AG09319 (cell line): ENCODE measurements at regions not wholly inside any gene's neighbourhood (a gene's known extent, or its start where the extent isn't known, plus 50 kb on each side); places are given as distances from the start of the nearest gene placed in this dataset.

Experiments
- DNase-seq: peaks from one replicate; pipeline ENCODE4 v3.0.0-alpha.2; 2010; ENCODE audit warnings: low read depth; ENCODE audit errors: extremely low read depth
- TF ChIP-seq, protein P1 (sequence below): IDR thresholded peaks from 2 replicates; pipeline ENCODE4 v1.5.1; 2011; ENCODE audit warnings: low read depth, mild to moderate bottlenecking, inconsistent platforms, low read length, moderate library complexity

DNA sequence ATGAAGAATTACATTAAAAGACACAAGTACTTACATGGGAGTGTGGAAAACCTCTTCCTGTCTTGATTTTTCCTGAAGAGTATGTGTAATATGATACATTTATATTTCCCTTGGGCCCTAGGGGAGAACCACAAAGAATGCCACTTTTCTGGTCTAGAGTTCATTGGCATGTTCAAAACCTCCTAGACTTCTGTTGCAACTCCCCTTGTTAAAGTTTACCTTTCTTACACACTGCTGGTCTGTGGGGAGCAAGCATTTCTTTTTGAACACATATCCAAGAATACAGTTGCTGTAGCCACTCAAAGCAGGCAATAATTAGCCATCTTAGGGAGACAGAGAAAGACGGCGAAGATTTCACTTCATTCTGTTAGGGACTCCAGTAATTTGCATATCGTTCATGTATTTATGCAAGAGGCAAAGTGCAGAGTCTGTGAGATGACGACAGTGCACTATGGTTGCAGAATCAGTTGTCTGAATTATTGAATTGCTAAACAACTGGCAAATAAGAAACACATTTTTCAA is 103.5 kb downstream of the NOL4 start:
- DNase-seq, result no peak
- TF ChIP-seq, protein P1, sequence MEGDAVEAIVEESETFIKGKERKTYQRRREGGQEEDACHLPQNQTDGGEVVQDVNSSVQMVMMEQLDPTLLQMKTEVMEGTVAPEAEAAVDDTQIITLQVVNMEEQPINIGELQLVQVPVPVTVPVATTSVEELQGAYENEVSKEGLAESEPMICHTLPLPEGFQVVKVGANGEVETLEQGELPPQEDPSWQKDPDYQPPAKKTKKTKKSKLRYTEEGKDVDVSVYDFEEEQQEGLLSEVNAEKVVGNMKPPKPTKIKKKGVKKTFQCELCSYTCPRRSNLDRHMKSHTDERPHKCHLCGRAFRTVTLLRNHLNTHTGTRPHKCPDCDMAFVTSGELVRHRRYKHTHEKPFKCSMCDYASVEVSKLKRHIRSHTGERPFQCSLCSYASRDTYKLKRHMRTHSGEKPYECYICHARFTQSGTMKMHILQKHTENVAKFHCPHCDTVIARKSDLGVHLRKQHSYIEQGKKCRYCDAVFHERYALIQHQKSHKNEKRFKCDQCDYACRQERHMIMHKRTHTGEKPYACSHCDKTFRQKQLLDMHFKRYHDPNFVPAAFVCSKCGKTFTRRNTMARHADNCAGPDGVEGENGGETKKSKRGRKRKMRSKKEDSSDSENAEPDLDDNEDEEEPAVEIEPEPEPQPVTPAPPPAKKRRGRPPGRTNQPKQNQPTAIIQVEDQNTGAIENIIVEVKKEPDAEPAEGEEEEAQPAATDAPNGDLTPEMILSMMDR, result no peak

DNA sequence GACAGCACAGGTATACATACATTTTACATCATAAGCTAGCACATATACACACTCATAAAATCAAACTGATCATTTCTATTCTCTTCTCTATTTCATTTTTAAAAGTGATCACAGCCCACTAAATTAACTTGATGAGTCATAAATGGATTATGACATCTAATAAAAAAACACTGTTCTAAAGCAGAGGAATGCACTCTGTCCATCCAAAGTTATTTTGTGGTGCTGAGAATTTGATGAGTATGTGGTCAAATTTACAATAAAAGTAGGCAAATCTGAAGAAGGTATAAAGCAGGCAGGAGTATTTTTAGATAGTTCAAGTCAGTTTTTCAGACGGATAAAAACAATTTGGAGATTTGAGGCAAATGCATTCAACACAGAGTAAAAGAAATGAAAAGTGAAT is 104.4 kb downstream of the NOL4 start:
- TF ChIP-seq, protein P1, result no peak
- DNase-seq, result no peak

GRCh38 chr18:34117319-34117718 is 107.4 kb downstream of the NOL4 start:
- no peak for DNase-seq
- TF ChIP-seq, protein P1, result no peak

- TF ChIP-seq, protein P1, result no peak
- DNase-seq, result no peak
Observed at GRCh38 chr18:34115409-34116081, 109.2 kb downstream of the NOL4 start.

DNA sequence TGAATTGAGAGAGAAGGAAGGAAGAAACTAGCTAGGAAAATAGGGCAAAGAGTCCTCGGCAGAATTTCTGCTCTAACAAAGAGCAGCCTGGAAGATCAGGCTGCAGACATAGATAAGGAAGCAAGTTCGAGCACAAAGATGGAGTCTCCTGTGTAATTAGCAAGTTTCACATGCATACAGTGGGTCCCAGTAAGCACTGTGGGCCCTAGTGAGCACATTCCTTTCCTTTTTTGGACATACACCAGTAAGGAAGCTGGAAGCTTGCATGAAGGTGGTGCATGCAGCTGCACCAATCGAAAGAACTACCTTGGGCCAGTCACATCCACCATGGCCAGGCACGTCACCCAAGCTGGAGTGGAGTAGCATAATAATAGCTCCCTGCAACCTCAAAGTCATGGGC is 109.7 kb downstream of the NOL4 start:
- no peak for DNase-seq
- TF ChIP-seq, protein P1, result no peak

- TF ChIP-seq, protein P1, result no peak
- no peak for DNase-seq
Observed at GRCh38 chr18:34108206-34108605, 116.5 kb downstream of the NOL4 start.

DNA sequence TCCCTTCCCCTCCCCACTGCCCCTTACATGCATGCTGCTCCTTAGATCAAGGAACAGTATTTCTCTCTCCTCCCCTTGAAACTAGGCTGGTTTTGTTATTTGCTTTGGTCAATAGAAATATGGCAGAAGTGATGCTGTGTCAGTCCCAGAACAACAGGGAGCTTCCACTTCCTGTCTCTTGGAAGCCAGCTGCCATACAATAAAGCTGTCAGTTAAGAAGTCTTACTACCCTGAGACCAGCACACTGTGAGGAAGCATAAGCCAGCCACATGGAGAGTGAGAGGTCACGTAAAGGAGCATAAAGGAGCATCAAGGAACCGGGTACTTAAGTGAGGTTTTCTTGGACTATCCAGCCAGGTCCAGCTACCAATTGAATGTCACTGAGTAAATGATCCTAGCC is 126.6 kb downstream of the NOL4 start:
- DNase-seq, result no peak
- TF ChIP-seq, protein P1, result no peak
